ENCODE measurements at regions not wholly inside any gene's neighbourhood (a gene's known extent, or its start where the extent isn't known, plus 50 kb on each side); places are given as distances from the start of the nearest gene placed in this dataset.

GRCh38 chr5:74562122-74562521, 78.4 kb downstream of the ENC1 start:
- H3K9ac ChIP-seq (ENCODE audit: control insufficient read depth, insufficient read depth, low read length), result no peak overlapping the region
- H3K36me3 ChIP-seq (ENCODE audit: control insufficient read depth in 2 of 2, insufficient read depth in 2 of 2, low read length in 1 of 2), result no peaks in the 10 kb centered on the region
- ChIA-PET CTCF (interaction anchor here (1.1 kb wide), 1 partner anchor 13 kb away, joined by 4 read pairs; no protein-coding TSS in a partner anchor), RAD21 (ENCODE audit: unreplicated experiment) (no interaction called here), POLR2A (interaction anchor here (0.6 kb wide), 1 partner anchor 15 kb away, joined by 3 read pairs; no protein-coding TSS in a partner anchor), SMC1A (ENCODE audit: uncharacterized antibody, unreplicated experiment) (interaction anchor here (1.1 kb wide), 1 partner anchor 64 kb away, joined by 5 read pairs; no protein-coding TSS in a partner anchor)
- WGBS (ENCODE audit: insufficient coverage, insufficient replicate concordance, low lambda C conversion rate, missing lambda C conversion rate), result 56% methylated on average over 5 of the region's 5 CpGs
- H4K20me1 ChIP-seq (ENCODE audit: control insufficient read depth, insufficient read depth), result no peaks in the 10 kb centered on the region
- TF ChIP-seq RFX5 (IDR thresholded peaks at IDR 0.05; ENCODE audit: low read depth, low read length) (no peak), NFYA (IDR thresholded peaks at IDR 0.05; ENCODE audit: borderline replicate concordance, low read depth, low read length) (no peak), NR2F1 (conservative IDR thresholded peaks at IDR 0.05) (no peak), ZNF687 (IDR thresholded peaks at IDR 0.05) (no peak), ATF2 (IDR thresholded peaks at IDR 0.05; ENCODE audit: low read length) (no peak), ASH2L (IDR thresholded peaks at IDR 0.05; ENCODE audit: borderline replicate concordance, low read depth) (no peak), SMARCA5 (IDR thresholded peaks at IDR 0.05) (no peak), POLR2A (IDR thresholded peaks at IDR 0.05; ENCODE audit: low read depth, low read length) (no peak), STAT1 (conservative IDR thresholded peaks at IDR 0.05) (no peak), IKZF1 (conservative IDR thresholded peaks at IDR 0.05) (no peak), ELK1 (IDR thresholded peaks at IDR 0.05; ENCODE audit: low read depth, low read length) (no peak), BMI1 (IDR thresholded peaks at IDR 0.05; ENCODE audit: borderline replicate concordance) (no peak)
- BruUV-seq (replicated peaks), result no TSS peak
- no peaks in the 10 kb centered on the region for H3K79me2 ChIP-seq (ENCODE audit: control insufficient read depth, insufficient read depth, low read length)
- intact Hi-C loops (cut with micrococcal nuclease; ENCODE audit: unreplicated experiment) (no loop called here), in situ Hi-C loops (cut with MboI) (no loop called here)
- DNase-seq (ENCODE audit: low read depth, low spot score), result no peak
- no peak overlapping the region for H3K4me2 ChIP-seq (ENCODE audit: control insufficient read depth, insufficient read depth)
- FAIRE-seq, result no peak
- H3K4me3 ChIP-seq, result no peak overlapping the region
- ATAC-seq, result no peak
- no peaks in the 10 kb centered on the region for H3K27me3 ChIP-seq (replicated peaks in 1 of 2; ENCODE audit: control insufficient read depth in 2 of 2, insufficient read depth in 2 of 2, low read length in 1 of 2)
- H3K4me1 ChIP-seq (ENCODE audit: control insufficient read depth, insufficient read depth, low read length), result peaks cover 12% of the 10 kb centered on the region; the same call in 1 of the 2 replicates
- H3K9me3 ChIP-seq (replicated peaks; ENCODE audit: control insufficient read depth, insufficient read depth, low read length), result no peaks in the 10 kb centered on the region
- no peak overlapping the region for H2AFZ ChIP-seq (ENCODE audit: control insufficient read depth, low read depth, low read length)
- H3K27ac ChIP-seq (ENCODE audit: control insufficient read depth, insufficient read depth), result no peak overlapping the region
